ENCODE measurements at regions not wholly inside any gene's neighbourhood (a gene's known extent, or its start where the extent isn't known, plus 50 kb on each side); places are given as distances from the start of the nearest gene placed in this dataset.

- TF ChIP-seq CTCF (IDR thresholded peaks at IDR 0.05) = no peak
- TF ChIP-seq POLR2A (IDR thresholded peaks at IDR 0.05) = no peak
Observed at GRCh38 chr19:31979362-31979761, 366.0 kb upstream of the ZNF507 start.
